ENCODE measurements at regions not wholly inside any gene's neighbourhood (a gene's known extent, or its start where the extent isn't known, plus 50 kb on each side); places are given as distances from the start of the nearest gene placed in this dataset.

DNA sequence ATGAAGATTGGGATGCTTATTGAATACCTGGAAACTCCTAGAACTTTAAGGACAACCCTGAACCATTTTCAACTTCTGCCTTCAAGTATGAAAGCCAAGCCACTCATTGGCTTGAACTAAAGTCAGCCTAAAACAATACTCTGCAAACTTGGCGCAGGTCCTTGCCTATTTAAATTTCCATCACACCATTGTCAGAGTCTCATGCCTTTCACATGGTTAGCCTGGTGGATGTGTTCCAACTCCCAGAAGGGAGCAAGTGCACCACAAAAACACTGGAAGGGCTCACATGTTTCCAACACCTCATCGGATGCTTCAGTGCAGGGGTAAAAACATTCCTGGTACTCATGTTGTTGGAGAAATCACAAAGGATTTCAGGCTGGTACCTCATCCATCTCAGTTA lies 511.6 kb upstream of the MDFIC2 start:
- no peak for ATAC-seq (ENCODE audit: insufficient read depth, low FRiP score)
- TF ChIP-seq, protein P1, sequence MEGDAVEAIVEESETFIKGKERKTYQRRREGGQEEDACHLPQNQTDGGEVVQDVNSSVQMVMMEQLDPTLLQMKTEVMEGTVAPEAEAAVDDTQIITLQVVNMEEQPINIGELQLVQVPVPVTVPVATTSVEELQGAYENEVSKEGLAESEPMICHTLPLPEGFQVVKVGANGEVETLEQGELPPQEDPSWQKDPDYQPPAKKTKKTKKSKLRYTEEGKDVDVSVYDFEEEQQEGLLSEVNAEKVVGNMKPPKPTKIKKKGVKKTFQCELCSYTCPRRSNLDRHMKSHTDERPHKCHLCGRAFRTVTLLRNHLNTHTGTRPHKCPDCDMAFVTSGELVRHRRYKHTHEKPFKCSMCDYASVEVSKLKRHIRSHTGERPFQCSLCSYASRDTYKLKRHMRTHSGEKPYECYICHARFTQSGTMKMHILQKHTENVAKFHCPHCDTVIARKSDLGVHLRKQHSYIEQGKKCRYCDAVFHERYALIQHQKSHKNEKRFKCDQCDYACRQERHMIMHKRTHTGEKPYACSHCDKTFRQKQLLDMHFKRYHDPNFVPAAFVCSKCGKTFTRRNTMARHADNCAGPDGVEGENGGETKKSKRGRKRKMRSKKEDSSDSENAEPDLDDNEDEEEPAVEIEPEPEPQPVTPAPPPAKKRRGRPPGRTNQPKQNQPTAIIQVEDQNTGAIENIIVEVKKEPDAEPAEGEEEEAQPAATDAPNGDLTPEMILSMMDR (IDR thresholded peaks at IDR 0.05; ENCODE audit: control extremely low read depth, extremely low read depth): no peak
- no peaks in the 10 kb centered on the region for H3K9me3 ChIP-seq (ENCODE audit: control insufficient read depth in 4 of 4, insufficient read depth in 3 of 4, low read length in 3 of 4)
- H3K27ac ChIP-seq (ENCODE audit: low read depth in 1 of 2, low read length in 1 of 2): no peak overlapping the region
- no peak overlapping the region for H3K4me3 ChIP-seq
- H3K36me3 ChIP-seq (ENCODE audit: control insufficient read depth in 4 of 4, insufficient read depth in 4 of 4, low read length in 4 of 4): no peaks in the 10 kb centered on the region
- DNase-seq: peak in 2 of 3 donors; percentile 33 to 44
- 64 to 94% methylated on average over 2 of the region's 2 CpGs for WGBS, 2 donors
- H3K9ac ChIP-seq (ENCODE audit: insufficient read depth in 1 of 2, low read length in 2 of 2): no peak overlapping the region
- no peaks in the 10 kb centered on the region for H3K27me3 ChIP-seq (ENCODE audit: control insufficient read depth in 3 of 3, insufficient read depth in 3 of 3, low read length in 2 of 3)
- H3K4me1 ChIP-seq (ENCODE audit: control insufficient read depth in 5 of 5, insufficient read depth in 5 of 5, low read length in 5 of 5): peaks cover 0 to 12% (median 3%) of the 10 kb centered on the region in 5 donors

DNA sequence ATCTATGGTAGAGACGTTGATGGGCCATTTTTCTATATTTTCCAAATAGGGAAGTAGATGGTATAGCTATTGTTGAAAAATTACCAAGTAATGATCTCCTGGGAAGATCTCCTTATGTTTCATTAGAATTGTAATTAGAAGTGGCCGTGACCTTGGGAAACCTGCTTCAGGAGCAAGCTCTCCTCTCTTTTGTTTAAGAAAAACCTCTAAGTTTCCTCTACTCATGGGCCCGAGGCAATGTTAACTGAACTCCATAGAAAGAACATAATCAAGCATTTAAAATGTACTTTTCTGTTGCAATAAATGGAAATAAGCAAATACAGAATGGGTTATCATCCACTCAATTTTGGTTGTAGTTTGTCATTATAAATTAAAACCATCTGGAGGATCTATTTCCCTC lies 511.2 kb upstream of the MDFIC2 start:
- ATAC-seq (ENCODE audit: insufficient read depth, low FRiP score): no peak
- no peaks in the 10 kb centered on the region for H3K36me3 ChIP-seq (ENCODE audit: control insufficient read depth in 4 of 4, insufficient read depth in 4 of 4, low read length in 4 of 4)
- H3K27me3 ChIP-seq (ENCODE audit: control insufficient read depth in 3 of 3, insufficient read depth in 3 of 3, low read length in 2 of 3): no peaks in the 10 kb centered on the region
- no peaks in the 10 kb centered on the region for H3K9me3 ChIP-seq (ENCODE audit: control insufficient read depth in 4 of 4, insufficient read depth in 3 of 4, low read length in 3 of 4)
- TF ChIP-seq, protein P1 (IDR thresholded peaks at IDR 0.05; ENCODE audit: control extremely low read depth, extremely low read depth): no peak
- WGBS, 2 donors: 63 to 79% methylated on average over 3 of the region's 3 CpGs
- peaks cover 0 to 12% (median 3%) of the 10 kb centered on the region in 5 donors for H3K4me1 ChIP-seq (ENCODE audit: control insufficient read depth in 5 of 5, insufficient read depth in 5 of 5, low read length in 5 of 5)
- H3K27ac ChIP-seq (ENCODE audit: low read depth in 1 of 2, low read length in 1 of 2): no peak overlapping the region
- H3K9ac ChIP-seq (ENCODE audit: insufficient read depth in 1 of 2, low read length in 2 of 2): no peak overlapping the region
- H3K4me3 ChIP-seq: no peak overlapping the region
- DNase-seq: no peak

DNA sequence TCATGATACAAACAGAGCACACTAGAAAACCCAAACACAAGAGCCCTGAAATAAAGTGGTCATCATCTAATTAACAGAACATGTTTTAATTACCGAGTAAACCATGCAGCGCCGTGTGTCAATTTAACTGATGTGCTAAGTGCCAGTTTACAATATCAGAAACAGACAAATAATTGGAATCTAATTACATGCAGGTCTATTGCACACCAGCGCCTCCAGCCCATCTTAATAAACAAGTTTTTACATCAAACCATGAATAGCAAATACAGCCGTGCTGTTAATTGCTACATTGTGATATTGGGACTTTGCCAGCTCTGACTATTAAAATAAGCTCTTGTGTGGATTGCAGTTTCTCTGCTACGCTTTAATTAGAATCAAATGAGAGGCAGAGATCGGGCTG lies 510.2 kb upstream of the MDFIC2 start:
- no peak for ATAC-seq (ENCODE audit: insufficient read depth, low FRiP score)
- no peak overlapping the region for H3K4me3 ChIP-seq
- DNase-seq: no peak
- H3K27me3 ChIP-seq (ENCODE audit: control insufficient read depth in 3 of 3, insufficient read depth in 3 of 3, low read length in 2 of 3): no peaks in the 10 kb centered on the region
- H3K27ac ChIP-seq (ENCODE audit: low read depth in 1 of 2, low read length in 1 of 2): no peak overlapping the region
- H3K4me1 ChIP-seq (ENCODE audit: control insufficient read depth in 5 of 5, insufficient read depth in 5 of 5, low read length in 5 of 5): peaks cover 0 to 12% (median 0%) of the 10 kb centered on the region in 5 donors
- 83 to 89% methylated on average over 7 of the region's 7 CpGs for WGBS, 2 donors
- peaks cover 0 to 3% (median 0%) of the 10 kb centered on the region in 4 donors for H3K9me3 ChIP-seq (ENCODE audit: control insufficient read depth in 4 of 4, insufficient read depth in 3 of 4, low read length in 3 of 4)
- H3K9ac ChIP-seq (ENCODE audit: insufficient read depth in 1 of 2, low read length in 2 of 2): no peak overlapping the region
- no peaks in the 10 kb centered on the region for H3K36me3 ChIP-seq (ENCODE audit: control insufficient read depth in 4 of 4, insufficient read depth in 4 of 4, low read length in 4 of 4)
- TF ChIP-seq, protein P1 (IDR thresholded peaks at IDR 0.05; ENCODE audit: control extremely low read depth, extremely low read depth): no peak

DNA sequence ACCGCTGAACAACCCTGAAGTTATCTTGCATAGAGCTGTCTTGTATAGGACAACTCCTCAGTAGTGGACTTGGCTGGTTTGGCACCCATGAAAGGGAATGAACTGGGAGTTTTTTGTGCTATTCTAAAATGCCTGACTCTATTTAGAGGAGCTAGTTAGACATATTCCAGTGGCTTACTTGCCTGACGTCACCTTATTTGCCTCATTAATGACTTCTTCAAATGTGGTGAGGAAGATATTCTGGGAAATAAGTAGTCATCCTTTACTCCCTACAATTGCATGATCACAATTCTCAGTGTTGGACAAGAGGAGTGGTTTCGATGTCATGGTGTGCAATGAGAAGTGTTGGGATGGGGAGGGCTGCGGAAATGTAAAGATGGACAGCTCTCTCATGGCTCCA lies 509.2 kb upstream of the MDFIC2 start:
- H3K9ac ChIP-seq (ENCODE audit: insufficient read depth in 1 of 2, low read length in 2 of 2): no peak overlapping the region
- no peak overlapping the region for H3K27ac ChIP-seq (ENCODE audit: low read depth in 1 of 2, low read length in 1 of 2)
- no peak overlapping the region for H3K4me3 ChIP-seq
- ATAC-seq (ENCODE audit: insufficient read depth, low FRiP score) (no peak), DNase-seq (no peak)
- peaks cover 0 to 3% (median 0%) of the 10 kb centered on the region in 4 donors for H3K9me3 ChIP-seq (ENCODE audit: control insufficient read depth in 4 of 4, insufficient read depth in 3 of 4, low read length in 3 of 4)
- no peaks in the 10 kb centered on the region for H3K36me3 ChIP-seq (ENCODE audit: control insufficient read depth in 4 of 4, insufficient read depth in 4 of 4, low read length in 4 of 4)
- H3K27me3 ChIP-seq (ENCODE audit: control insufficient read depth in 3 of 3, insufficient read depth in 3 of 3, low read length in 2 of 3): no peaks in the 10 kb centered on the region
- TF ChIP-seq, protein P1 (IDR thresholded peaks at IDR 0.05; ENCODE audit: control extremely low read depth, extremely low read depth): no peak
- WGBS, 2 donors: 96% methylated on average over 4 of the region's 4 CpGs
- H3K4me1 ChIP-seq (ENCODE audit: control insufficient read depth in 5 of 5, insufficient read depth in 5 of 5, low read length in 5 of 5): peaks cover 0 to 12% (median 0%) of the 10 kb centered on the region in 5 donors

Measured in lung (tissue), 11 donors.